Activated naive CD4-positive, alpha-beta T cell treated with anti-CD3 and anti-CD28 coated beads, Interleukin-2, amount 50 U/mL, for 72 hours (primary cell): ENCODE measurements at regions not wholly inside any gene's neighbourhood (a gene's known extent, or its start where the extent isn't known, plus 50 kb on each side); places are given as distances from the start of the nearest gene placed in this dataset.

ENCODE experiments used
- ATAC-seq, 2 donors: fragments of 150-1000 bp; cut with Tn5 transposase; 2 replicates each; pipeline ENCODE4 v1.10.0; 2021; ENCODE audit warnings: mild to moderate bottlenecking in 2 of 2, moderate library complexity in 2 of 2
- DNase-seq, 2 donors: peaks; one replicate each; pipeline ENCODE4 v3.0.0; 2021 to 2022; ENCODE audit warnings: low spot score in 2 of 2
- H3K27ac Mint-ChIP-seq, 2 donors: one replicate each; pipeline ENCODE4 v1.8.0; 2022; ENCODE audit warnings: mild to moderate bottlenecking in 2 of 2, mixed read lengths in 2 of 2
- H3K36me3 Mint-ChIP-seq, 2 donors: one replicate each; pipeline ENCODE4 v1.8.0; 2022; ENCODE audit warnings: mixed read lengths in 2 of 2
- H3K9me3 Mint-ChIP-seq, 2 donors: one replicate each; pipeline ENCODE4 v1.8.0; 2022; ENCODE audit warnings: mixed read lengths in 2 of 2

DNA sequence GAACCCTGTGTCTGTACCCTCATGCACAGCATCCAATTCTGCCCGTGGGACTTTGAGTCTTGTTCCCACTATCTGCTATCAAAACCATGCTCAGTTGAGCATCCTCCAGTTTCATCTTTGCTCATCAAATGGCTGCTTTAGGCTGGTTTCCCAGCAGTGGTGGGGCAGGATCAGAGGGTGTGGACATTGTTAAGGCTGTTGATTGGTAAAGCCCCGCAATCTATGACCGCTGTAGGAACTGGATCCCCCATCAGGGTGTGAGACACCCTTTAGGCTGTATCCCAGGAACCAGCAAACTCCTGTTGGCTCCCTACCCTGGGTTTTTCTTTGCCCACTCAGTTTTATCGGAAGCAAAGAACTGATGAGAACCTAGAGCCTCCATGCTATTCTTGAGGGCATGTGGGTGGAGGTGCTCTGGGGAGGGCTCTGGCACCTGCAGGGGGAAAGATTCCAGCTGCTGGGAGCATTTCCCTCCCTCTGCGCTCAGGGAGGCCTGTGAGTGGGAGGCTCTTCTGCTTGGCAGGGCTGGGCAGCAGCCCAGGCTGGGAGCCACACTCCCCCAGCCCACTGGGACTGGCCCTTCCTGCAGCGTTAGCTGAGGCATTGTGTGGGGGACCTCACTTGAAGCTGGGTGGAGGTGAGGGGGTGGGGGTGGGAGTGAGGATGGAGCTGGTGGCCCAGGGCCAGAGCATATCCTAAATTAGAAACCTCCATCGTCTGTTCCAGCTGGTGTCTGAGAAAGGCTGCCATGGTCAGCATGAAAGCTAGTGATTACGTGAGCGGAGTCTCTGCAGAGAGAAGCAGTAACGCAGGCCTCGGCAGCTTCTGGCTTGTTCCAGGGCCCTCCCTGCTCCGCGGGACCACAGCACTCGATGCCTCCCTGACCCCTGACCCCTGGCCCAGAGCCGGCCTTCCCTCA lies 160.6 kb downstream of the IRF8 start:
- no peak overlapping the region for H3K27ac Mint-ChIP-seq
- H3K9me3 Mint-ChIP-seq: no peaks in the 10 kb centered on the region
- DNase-seq (no peak), ATAC-seq (no peak)
- H3K36me3 Mint-ChIP-seq: no peaks in the 10 kb centered on the region

DNA sequence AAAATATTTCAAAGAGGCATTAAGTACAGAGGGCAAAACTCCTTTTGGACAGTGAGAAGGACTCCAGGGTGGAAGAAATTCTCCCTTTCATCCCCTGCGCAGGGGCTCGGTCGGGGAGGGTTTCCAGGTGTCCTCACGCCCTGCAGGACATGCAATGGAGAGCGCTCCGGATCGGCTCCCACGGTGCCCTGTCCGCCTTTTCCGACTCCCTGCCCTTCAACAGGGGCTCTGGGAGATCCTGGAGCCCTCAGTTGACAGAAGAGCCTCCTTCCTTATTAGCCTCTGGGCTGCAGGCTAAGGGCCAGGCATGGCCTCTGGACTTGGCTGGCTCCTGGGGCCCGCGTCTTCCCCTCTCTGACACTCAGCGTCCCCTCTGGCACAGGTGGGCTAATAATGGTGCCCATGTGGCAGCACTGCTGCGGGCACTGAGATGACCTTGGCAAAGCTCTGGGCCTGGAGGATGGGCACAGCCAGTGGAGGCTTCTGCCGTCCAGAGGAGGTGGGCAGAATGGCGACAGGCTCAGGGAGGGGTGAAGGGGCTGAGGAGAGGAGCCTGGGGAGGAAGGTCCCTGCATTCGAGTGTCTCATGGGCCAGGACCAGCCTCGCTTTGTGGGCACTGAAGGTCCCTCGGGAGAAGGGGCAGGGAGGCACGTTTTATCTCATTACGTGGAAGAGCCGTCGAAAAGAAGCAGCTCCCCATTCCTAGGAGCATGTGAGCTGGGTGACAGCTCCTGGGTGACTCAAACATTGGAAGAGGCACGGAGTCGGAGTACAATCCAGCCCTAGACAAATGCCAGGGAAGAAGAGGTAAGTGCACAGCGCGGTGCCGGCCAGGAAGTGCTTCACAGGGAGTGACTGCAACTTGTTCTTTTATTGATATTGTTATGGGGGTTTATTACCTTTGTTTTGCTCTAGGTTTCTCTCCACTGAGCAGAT lies 161.7 kb downstream of the IRF8 start:
- H3K9me3 Mint-ChIP-seq: no peaks in the 10 kb centered on the region
- H3K36me3 Mint-ChIP-seq: no peaks in the 10 kb centered on the region
- DNase-seq (no peak), ATAC-seq (no peak)
- no peak overlapping the region for H3K27ac Mint-ChIP-seq

DNA sequence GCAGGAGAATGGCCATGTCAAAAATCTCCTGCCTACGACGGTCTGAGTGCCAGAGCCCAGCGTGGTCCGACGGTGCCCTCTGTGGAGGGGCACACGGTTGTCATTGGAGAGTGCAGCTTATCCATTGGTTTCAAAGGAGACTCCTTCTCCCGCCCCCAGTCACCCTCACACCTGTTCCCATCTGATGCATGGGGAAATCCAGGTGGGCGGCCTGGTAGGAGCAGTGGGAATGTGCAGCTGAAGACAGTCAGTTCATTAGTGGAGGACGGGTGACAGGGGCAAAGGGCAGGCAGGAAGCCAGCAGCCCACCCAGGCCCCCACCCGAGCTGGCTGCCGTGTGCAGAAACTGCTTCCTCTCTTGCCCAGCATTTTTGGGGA lies 162.3 kb downstream of the IRF8 start:
- Mint-ChIP-seq H3K27ac (no peak overlapping the region), H3K9me3 (no peaks in the 10 kb centered on the region), H3K36me3 (no peaks in the 10 kb centered on the region)
- ATAC-seq (no peak), DNase-seq (no peak)

DNA sequence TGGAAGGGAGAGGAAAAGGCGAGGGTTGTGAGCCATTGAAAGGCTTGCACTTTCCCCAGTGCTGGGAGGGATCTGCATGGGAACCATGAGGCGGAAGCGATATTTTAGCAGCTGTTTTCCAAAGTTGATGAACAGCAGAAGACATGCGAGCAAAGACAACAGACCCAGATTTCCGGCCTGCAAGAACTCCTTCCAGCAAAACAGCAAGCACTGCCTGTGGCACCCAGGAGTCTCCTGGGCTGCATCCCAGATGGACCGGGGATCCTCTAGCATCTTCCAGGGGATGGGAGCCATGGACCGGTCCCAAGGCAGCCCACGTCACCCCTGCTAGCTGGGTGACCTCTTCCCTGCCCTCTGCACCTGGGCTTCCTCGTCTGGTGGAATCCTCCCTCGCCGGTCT lies 162.8 kb downstream of the IRF8 start:
- H3K36me3 Mint-ChIP-seq: no peaks in the 10 kb centered on the region
- no peak overlapping the region for H3K27ac Mint-ChIP-seq
- ATAC-seq (no peak), DNase-seq (no peak)
- H3K9me3 Mint-ChIP-seq: no peaks in the 10 kb centered on the region

DNA sequence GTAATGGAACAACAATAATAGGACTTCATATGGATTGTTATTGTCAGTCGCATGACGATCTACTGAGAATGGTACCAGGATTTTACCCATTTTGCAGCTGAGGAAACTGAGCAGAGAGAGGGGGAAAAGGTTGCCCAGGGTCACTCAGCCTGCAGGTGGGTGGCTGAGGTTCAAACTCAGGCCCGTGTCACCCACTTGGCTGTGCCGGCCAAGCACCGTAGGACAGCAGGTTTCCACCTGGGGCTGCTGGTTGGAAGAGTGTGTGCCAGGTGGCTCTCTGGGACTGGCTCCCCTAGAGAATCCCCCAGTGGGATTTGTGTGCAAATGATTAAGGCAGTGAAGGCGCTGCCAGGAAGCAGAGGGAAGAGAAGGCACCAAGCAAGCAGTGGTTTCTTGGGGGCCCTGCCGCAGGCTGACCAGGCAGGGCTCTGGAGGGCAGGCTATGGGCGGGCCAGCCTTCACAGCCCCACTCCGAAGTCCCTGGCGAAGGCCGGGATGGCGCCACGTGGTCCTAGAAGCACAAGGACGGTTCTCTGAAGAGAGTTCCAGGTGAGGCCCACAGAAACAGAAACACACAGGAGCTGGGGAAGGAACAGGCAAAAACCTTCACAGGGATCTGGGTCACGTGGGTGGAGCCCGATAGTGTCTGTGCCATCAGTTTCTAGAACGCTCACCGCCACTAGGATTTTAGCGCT lies 163.5 kb downstream of the IRF8 start:
- no peaks in the 10 kb centered on the region for H3K36me3 Mint-ChIP-seq
- H3K9me3 Mint-ChIP-seq: no peaks in the 10 kb centered on the region
- ATAC-seq (no peak), DNase-seq (no peak)
- peak overlapping the region in 1 of 2 donors; percentile 2 for H3K27ac Mint-ChIP-seq

DNA sequence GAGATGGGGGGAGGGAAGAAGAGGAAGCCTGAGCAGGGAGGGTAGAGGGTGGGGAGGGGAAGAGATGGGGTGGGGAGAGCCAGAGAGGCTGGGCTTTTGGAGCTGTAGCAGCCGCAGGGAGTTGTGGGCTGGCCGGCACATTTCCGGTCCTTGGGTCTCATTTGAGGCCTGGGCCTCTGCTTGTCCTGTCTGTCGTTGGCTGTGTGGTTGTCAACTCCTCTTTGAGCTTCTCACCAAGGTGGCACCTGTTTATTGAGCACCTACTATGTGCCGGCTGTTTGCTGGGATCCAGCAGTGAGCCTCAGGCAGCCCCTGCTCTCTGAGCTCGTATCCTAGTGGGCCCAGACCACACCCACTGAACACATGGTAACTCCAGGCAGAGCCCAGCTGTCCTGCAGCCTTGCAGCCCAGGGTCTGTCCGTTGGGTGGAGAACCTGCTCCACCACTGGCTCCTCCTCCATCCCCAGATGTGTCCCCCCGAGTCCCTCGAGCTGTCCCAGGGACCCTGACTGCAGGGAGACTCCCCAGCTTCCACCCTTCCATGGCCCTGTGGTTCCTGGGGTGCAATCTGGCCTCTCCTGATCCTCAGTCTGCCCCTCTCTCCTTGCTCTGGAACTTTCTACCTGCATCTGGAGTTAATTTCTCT lies 164.9 kb downstream of the IRF8 start:
- Mint-ChIP-seq H3K27ac (no peak overlapping the region), H3K36me3 (no peaks in the 10 kb centered on the region), H3K9me3 (no peaks in the 10 kb centered on the region)
- ATAC-seq (no peak), DNase-seq (no peak)

DNA sequence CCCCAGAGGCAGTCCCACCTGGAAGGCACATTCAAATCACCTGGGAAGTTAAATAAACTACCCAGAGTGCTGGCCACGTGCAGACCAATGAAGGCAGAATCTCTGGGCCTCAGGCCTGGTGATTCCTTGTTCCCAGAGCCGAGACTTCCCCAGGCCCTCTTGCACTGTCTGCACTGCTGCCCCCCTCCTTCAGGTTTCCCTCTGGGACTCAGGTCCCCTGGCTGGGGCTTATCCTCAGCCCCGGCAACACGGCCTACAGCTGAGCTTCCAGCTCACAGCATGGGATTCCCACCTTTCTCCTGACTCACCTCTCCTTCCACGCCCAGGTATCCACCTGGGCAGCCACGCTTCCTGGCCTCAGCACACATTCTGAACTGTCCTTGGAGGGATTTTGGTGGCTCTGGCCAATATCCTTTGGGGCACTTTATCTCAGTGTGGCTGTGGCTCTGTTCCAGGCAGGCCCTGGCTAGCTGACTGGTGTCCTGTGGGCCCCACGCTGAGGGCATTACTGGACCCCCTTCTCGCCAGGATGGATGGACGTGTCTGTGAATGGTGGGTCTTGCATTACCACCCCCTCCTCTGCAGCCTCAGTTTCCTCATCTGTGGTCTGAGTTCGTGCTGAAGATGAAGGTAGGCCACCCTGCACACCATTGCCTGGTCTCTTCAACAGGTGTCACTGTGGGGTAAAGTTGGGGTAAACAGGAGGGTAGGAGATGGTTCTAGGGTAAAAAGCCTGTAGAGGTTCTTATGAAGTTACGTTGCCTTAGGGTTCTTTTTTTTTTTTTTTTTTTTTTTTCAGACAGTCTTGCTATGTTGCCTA lies 165.7 kb downstream of the IRF8 start:
- Mint-ChIP-seq H3K27ac (no peak overlapping the region), H3K9me3 (no peaks in the 10 kb centered on the region), H3K36me3 (no peaks in the 10 kb centered on the region)
- DNase-seq (no peak), ATAC-seq (no peak)

DNA sequence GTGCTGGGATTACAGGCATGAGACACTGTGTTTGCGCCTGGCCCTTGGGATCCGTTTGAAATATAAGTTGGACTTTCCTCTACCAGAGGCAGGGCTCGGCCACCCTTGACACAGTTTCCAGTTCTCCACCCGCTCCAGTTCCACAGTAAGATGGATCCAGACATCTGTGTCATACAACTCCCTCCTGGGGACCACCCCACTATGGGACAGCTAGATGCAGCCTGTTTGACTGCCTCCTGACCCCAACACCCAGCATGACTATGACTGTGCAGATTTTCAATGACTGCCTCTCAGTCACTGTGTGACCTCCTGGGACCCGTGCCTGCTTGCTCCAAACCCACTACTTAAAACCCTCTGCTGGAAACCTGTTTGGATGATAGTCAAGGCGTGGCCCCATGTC lies 166.7 kb downstream of the IRF8 start:
- H3K9me3 Mint-ChIP-seq: no peaks in the 10 kb centered on the region
- H3K36me3 Mint-ChIP-seq: no peaks in the 10 kb centered on the region
- DNase-seq (no peak), ATAC-seq (no peak)
- H3K27ac Mint-ChIP-seq: no peak overlapping the region

DNA sequence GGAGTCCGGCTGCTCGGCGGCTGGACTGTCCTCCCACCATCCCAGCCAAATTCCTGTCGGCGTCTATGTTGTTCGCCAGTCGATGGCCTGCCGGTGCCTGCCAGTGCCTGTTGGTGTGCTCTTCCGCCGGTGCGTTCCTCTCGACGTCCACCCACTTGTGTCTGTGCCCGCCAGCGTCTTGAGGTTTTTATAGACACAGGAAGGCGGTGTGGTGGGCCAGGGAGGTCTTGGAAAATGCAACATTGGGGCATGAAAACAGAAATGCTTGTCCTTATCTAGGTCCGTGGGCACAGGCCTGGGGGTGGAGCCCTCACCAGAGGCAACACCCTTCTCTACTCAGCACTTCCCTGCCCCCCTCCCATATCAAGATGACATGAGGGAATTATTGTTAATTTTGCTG lies 167.8 kb downstream of the IRF8 start:
- DNase-seq (no peak), ATAC-seq (no peak)
- no peaks in the 10 kb centered on the region for H3K36me3 Mint-ChIP-seq
- H3K9me3 Mint-ChIP-seq: no peaks in the 10 kb centered on the region
- no peak overlapping the region for H3K27ac Mint-ChIP-seq

DNA sequence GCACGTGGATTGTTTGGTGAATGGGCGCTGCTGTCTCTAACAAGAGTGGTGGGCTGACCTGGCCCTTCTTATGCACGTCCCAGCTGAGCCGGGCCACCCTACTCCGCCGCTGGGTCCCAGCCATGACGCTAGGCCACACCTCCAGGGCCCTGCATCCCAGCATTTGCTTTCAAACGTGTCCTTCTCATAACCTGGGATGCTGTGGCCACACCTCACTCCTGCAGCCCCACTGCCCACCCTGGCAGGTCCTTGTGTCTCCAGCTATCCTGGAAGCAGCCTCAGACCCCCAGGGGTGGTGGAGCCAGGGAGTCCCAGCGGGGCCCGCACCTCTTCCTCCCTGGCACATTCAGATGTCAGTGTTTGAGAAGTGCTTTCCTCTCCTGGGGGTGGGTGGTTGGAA lies 168.6 kb downstream of the IRF8 start:
- ATAC-seq: no peak
- no peaks in the 10 kb centered on the region for H3K9me3 Mint-ChIP-seq
- H3K36me3 Mint-ChIP-seq: no peaks in the 10 kb centered on the region
- no peak overlapping the region for H3K27ac Mint-ChIP-seq
- DNase-seq: no peak

DNA sequence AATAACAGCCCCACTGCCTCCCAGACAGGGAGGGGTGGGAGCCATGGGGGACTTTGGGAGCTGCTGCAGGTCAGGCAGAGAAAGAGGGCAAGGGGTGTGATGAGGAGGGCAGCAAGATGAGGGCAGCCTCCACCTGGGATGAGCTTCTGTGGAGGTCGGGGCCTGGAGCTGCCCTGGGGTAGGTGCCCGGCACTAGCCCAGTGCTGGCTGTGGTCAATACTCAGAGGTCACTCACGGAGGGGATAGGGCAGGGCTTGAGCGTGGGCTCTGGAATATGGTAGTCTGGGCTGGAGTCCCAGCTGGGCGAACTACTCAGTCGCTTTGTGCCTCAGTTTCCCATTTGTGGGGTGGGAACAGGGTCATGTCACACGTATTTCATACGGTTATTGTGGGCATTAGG lies 169.0 kb downstream of the IRF8 start:
- no peaks in the 10 kb centered on the region for H3K36me3 Mint-ChIP-seq
- no peak for ATAC-seq
- no peak overlapping the region for H3K27ac Mint-ChIP-seq
- DNase-seq: no peak
- no peaks in the 10 kb centered on the region for H3K9me3 Mint-ChIP-seq

DNA sequence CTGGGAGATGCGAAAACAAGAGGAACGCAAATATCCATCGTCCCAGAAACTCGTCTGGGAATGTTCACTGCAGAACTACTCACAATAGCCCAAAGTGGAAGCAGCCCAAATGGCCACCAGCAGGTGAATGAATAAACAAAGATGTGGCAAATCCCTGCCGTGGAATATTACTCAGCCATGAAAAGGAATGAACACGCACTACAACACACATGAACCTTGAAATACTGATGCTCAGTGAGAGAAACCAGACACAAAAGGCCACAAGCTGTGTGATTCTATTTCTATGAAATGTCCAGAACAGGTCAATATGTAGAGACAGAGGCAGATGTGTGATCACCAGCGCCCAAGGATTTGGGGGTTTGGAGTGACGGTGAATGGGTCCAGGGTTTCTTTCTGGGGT lies 169.8 kb downstream of the IRF8 start:
- ATAC-seq (no peak), DNase-seq (no peak)
- Mint-ChIP-seq H3K9me3 (no peaks in the 10 kb centered on the region), H3K27ac (no peak overlapping the region), H3K36me3 (no peaks in the 10 kb centered on the region)

DNA sequence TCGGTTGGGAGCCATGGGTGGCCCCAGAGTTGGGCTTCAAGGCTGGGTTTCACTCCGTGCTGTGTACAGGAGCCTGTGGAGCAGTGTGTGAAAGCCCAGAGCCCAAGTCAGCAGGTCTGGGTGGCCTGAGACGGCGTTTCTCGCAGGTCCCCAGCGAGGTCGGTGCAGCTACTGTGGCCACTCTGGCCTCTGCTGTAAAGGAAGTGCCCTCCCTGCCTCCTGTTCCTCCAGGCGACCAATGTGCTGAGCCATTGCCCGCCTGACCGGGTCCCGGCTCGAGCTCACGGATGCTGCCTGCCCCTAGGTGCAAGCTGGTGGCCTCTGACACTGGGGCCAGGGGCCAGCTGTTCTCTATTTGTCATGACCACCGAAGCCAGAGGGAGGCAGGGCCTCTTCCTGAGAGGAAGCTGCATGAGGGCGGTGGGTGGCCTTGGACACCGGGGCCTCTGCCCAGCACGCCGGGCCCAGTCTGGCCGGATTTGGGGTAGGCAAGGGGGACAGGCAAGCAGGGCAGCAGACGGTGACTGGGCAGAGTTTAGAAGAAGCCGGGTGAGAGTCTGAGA lies 170.9 kb downstream of the IRF8 start:
- Mint-ChIP-seq H3K27ac (no peak overlapping the region), H3K9me3 (no peaks in the 10 kb centered on the region), H3K36me3 (no peaks in the 10 kb centered on the region)
- no peak for DNase-seq
- ATAC-seq: no peak

DNA sequence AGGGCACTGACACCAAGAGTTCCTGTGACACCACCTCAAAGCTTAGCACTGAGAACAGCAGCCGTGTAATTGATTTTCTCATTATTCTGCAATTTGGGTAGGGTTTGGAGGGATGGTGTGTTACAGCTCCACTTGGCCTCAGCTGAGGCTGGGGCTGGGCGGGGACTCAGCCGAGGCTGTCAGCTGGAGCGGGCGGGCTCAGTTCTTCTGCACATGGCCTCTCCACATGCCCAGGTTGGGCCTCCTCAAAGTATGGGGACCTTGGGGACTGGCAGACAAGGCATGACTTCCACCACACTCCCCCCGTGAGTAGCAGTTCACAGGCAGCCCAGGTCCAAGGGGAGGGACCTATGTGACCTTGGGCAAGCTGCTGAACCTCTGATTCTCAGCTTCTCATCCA lies 171.5 kb downstream of the IRF8 start:
- DNase-seq: no peak

DNA sequence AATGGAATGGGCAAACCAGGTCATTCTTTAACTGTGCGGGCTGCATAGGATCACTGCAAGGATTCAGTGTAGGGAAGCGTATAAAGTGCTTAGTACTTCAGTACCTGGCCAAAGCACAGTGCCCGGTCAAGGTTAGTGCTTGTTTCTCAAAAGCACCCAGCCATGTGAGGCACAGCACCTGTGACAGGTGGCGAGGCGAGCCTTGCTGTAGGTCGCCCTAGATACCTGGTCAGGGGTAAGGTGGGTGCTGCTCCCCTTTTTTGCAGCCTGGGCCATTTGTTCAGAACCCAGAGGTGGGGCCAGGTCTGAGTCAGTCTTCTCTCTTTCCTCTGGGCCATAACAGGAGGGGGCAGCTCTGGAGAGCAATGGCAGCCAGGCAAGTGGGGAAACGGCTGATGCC lies 172.0 kb downstream of the IRF8 start:
- ATAC-seq (no peak), DNase-seq (no peak)
- Mint-ChIP-seq H3K27ac (no peak overlapping the region), H3K36me3 (no peaks in the 10 kb centered on the region), H3K9me3 (no peaks in the 10 kb centered on the region)

More for the DNA sequence above, 171.5 kb downstream of the IRF8 start:
- Mint-ChIP-seq H3K27ac (no peak overlapping the region), H3K9me3 (no peaks in the 10 kb centered on the region), H3K36me3 (no peaks in the 10 kb centered on the region)
- ATAC-seq: no peak
